DMS153 (cell line): ENCODE measurements at regions not wholly inside any gene's neighbourhood (a gene's known extent, or its start where the extent isn't known, plus 50 kb on each side); places are given as distances from the start of the nearest gene placed in this dataset.
"Not testable (repeated sequence)": the region's sequence is repeated elsewhere in the genome, so short reads cannot be mapped to it uniquely, and the experiment has no call there.

Source experiments
- DNase-seq: peaks from one replicate; lab custom pipeline; 2025; lab: John Stamatoyannopoulos, UW

- DNase-seq, result no peak
Measured at GRCh38 chr2:16726147-16726546, 60.5 kb upstream of the CYRIA start.

GRCh38 chr2:16725549-16725948, 59.9 kb upstream of the CYRIA start:
- DNase-seq, result no peak

GRCh38 chr2:16722677-16723076, 57.0 kb upstream of the CYRIA start:
- no peak for DNase-seq

- no peak for DNase-seq
Measured at GRCh38 chr2:16722126-16722525, 56.5 kb upstream of the CYRIA start.

- DNase-seq, result not testable (repeated sequence)
Measured at GRCh38 chr2:16721529-16721928, 55.9 kb upstream of the CYRIA start.

- DNase-seq, result not testable (repeated sequence)
Measured at GRCh38 chr2:16720737-16721136, 55.1 kb upstream of the CYRIA start.

GRCh38 chr2:16719485-16719808, 53.8 kb upstream of the CYRIA start:
- no peak for DNase-seq

GRCh38 chr2:16718576-16719484, 53.2 kb upstream of the CYRIA start:
- no peak for DNase-seq

- no peak for DNase-seq
Measured at GRCh38 chr2:16717477-16717876, 51.8 kb upstream of the CYRIA start.

GRCh38 chr2:16716944-16717343, 51.3 kb upstream of the CYRIA start:
- no peak for DNase-seq

- no peak for DNase-seq
Measured at GRCh38 chr2:16716024-16716423, 50.4 kb upstream of the CYRIA start.
